GM12872 (cell line): ENCODE measurements at regions not wholly inside any gene's neighbourhood (a gene's known extent, or its start where the extent isn't known, plus 50 kb on each side); places are given as distances from the start of the nearest gene placed in this dataset.

Experiments used
- CTCF ChIP-seq: IDR thresholded peaks from 3 replicates; pipeline ENCODE4 v1.5.1; 2011; ENCODE audit warnings: low read depth, mild to moderate bottlenecking, low read length, moderate library complexity; ENCODE audit not compliant: insufficient read depth

- peak; percentile 35; the same call in 1 of the 3 replicates for TF ChIP-seq CTCF
Observed at GRCh38 chr14:104386151-104386841, 193.3 kb upstream of the C14orf180 start.

- no peak for TF ChIP-seq CTCF
Observed at GRCh38 chr14:104387022-104388010, 192.2 kb upstream of the C14orf180 start.

- TF ChIP-seq CTCF, result no peak
Observed at GRCh38 chr14:104388011-104388521, 191.5 kb upstream of the C14orf180 start.

- TF ChIP-seq CTCF, result no peak
Observed at GRCh38 chr14:104388541-104389325, 190.8 kb upstream of the C14orf180 start.

- no peak for TF ChIP-seq CTCF
Observed at GRCh38 chr14:104389326-104390220, 190.0 kb upstream of the C14orf180 start.

GRCh38 chr14:104390221-104390931, 189.2 kb upstream of the C14orf180 start:
- TF ChIP-seq CTCF, result no peak
